Neuronal stem cell (in vitro differentiated cells): ENCODE measurements at regions not wholly inside any gene's neighbourhood (a gene's known extent, or its start where the extent isn't known, plus 50 kb on each side); places are given as distances from the start of the nearest gene placed in this dataset.

Experiments
- DNase-seq: peaks from one replicate; pipeline ENCODE4 v3.0.0-alpha.2; 2013; ENCODE audit warnings: low spot score
- H2AFZ ChIP-seq: one replicate; pipeline ENCODE4 v1.6.1; 2013; ENCODE audit warnings: mild to moderate bottlenecking, low read length, inconsistent platforms
- H2AK5ac ChIP-seq: 2 replicates; pipeline ENCODE4 v1.6.1; 2013; ENCODE audit warnings: low read depth, mild to moderate bottlenecking, inconsistent platforms, low read length, moderate library complexity, mixed read lengths
- H2BK120ac ChIP-seq: 2 replicates; pipeline ENCODE4 v1.6.1; 2013; ENCODE audit warnings: low read depth, mild to moderate bottlenecking, inconsistent platforms, low read length, moderate library complexity, mixed read lengths
- H2BK12ac ChIP-seq: one replicate; pipeline ENCODE4 v1.6.1; 2013; ENCODE audit warnings: low read length, inconsistent platforms
- H2BK15ac ChIP-seq: 2 replicates; pipeline ENCODE4 v1.6.1; 2013; ENCODE audit warnings: mild to moderate bottlenecking, low read length, inconsistent platforms, mixed read lengths
- H2BK5ac ChIP-seq: one replicate; pipeline ENCODE4 v1.6.1; 2013; ENCODE audit warnings: inconsistent platforms, mild to moderate bottlenecking, low read length, moderate library complexity
- H3K14ac ChIP-seq: one replicate; pipeline ENCODE4 v1.6.1; 2013; ENCODE audit warnings: low read length, inconsistent platforms
- H3K18ac ChIP-seq: 2 replicates; pipeline ENCODE4 v1.6.1; 2013; ENCODE audit warnings: low read length, inconsistent platforms
- H3K23ac ChIP-seq: 2 replicates; pipeline ENCODE4 v1.6.1; 2013; ENCODE audit warnings: low read depth, mild to moderate bottlenecking, mixed read lengths, low read length, inconsistent platforms; ENCODE audit not compliant: poor library complexity
- H3K27ac ChIP-seq: replicated peaks from 3 replicates; pipeline ENCODE4 v1.5.1; 2013; ENCODE audit warnings: low read length, inconsistent platforms
- H3K27me3 ChIP-seq, 3 experiments: 2 replicates each; pipeline ENCODE4 v1.6.1; 2013; ENCODE audit warnings: low read length in 3 of 3, mild to moderate bottlenecking in 2 of 3, inconsistent platforms in 1 of 3, low read depth in 1 of 3, mixed read lengths in 1 of 3, moderate library complexity in 1 of 3; ENCODE audit not compliant: control insufficient read depth in 3 of 3, insufficient read depth in 3 of 3
- H3K36me3 ChIP-seq, 2 donors: replicated peaks in 1 of 2; 2 replicates each; pipeline ENCODE4 v1.6.1; 2013; ENCODE audit warnings: low read length in 2 of 2; ENCODE audit not compliant: control insufficient read depth in 2 of 2, insufficient read depth in 2 of 2
- H3K4ac ChIP-seq: 2 replicates; pipeline ENCODE4 v1.6.1; 2013; ENCODE audit warnings: inconsistent platforms, mild to moderate bottlenecking, low read length, moderate library complexity
- H3K4me1 ChIP-seq, 2 donors: 1 replicate in 1 of 2; 2 replicates in 1 of 2; pipeline ENCODE4 v1.6.1; 2013; ENCODE audit warnings: low read length in 2 of 2, low read depth in 1 of 2; ENCODE audit not compliant: control insufficient read depth in 2 of 2, insufficient read depth in 1 of 2
- H3K4me2 ChIP-seq: one replicate; pipeline ENCODE4 v1.6.1; 2013; ENCODE audit warnings: mild to moderate bottlenecking, low read length, inconsistent platforms; ENCODE audit not compliant: insufficient read depth, poor library complexity, severe bottlenecking
- H3K4me3 ChIP-seq, 2 donors: 2 replicates each; pipeline ENCODE4 v1.5.1; 2013; ENCODE audit warnings: low read length in 2 of 2, mild to moderate bottlenecking in 2 of 2, inconsistent platforms in 1 of 2, moderate library complexity in 1 of 2
- H3K79me1 ChIP-seq: one replicate; pipeline ENCODE4 v1.6.1; 2013; ENCODE audit warnings: low read depth, mild to moderate bottlenecking, inconsistent platforms, low read length, moderate library complexity
- H3K9ac ChIP-seq: one replicate; pipeline ENCODE4 v1.6.1; 2013; ENCODE audit warnings: mild to moderate bottlenecking, low read depth, low read length, inconsistent platforms; ENCODE audit not compliant: poor library complexity
- H3K9me3 ChIP-seq, 2 donors: replicated peaks in 1 of 2; 2 replicates each; pipeline versions ENCODE3 to v1.6.1; 2013; ENCODE audit warnings: low read length in 2 of 2, mild to moderate bottlenecking in 2 of 2, inconsistent platforms in 1 of 2, low read depth in 1 of 2, mixed read lengths in 1 of 2, moderate library complexity in 1 of 2; ENCODE audit not compliant: control insufficient read depth in 2 of 2, insufficient read depth in 1 of 2
- H4K8ac ChIP-seq: one replicate; pipeline ENCODE4 v1.6.1; 2013; ENCODE audit warnings: low read depth, mild to moderate bottlenecking, inconsistent platforms, low read length, moderate library complexity
- H4K91ac ChIP-seq: one replicate; pipeline ENCODE4 v1.6.1; 2013; ENCODE audit warnings: low read length, low read depth, mild to moderate bottlenecking, inconsistent platforms; ENCODE audit not compliant: poor library complexity
- WGBS, 2 donors: extraction: QIAGEN DNeasy Blood & Tissue Kit; methylation state at CpG; one replicate each; pipeline ENCODE4 v1.1.7; 2013; ENCODE audit warnings: missing lambda C conversion rate in 2 of 2, mixed read lengths in 1 of 2; ENCODE audit not compliant: insufficient read length in 2 of 2, insufficient replicate concordance in 1 of 2; ENCODE audit errors: extremely low coverage in 2 of 2; 5-methylcytosine and 5-hydroxymethylcytosine counted together

- Histone ChIP-seq H3K14ac (no peak overlapping the region), H2BK12ac (no peak overlapping the region), H3K18ac (peak overlapping the region; percentile 69), H2AFZ (no peak overlapping the region), H3K27me3 (no peaks in the 10 kb centered on the region), H4K91ac (no peak overlapping the region), H2AK5ac (no peak overlapping the region), H2BK120ac (no peak overlapping the region), H4K8ac (no peak overlapping the region), H3K4me1 (no peaks in the 10 kb centered on the region), H2BK5ac (no peak overlapping the region), H2BK15ac (peak overlapping the region; percentile 38), H3K9ac (no peak overlapping the region), H3K9me3 (no peaks in the 10 kb centered on the region), H3K4me2 (no peak overlapping the region), H3K4ac (no peak overlapping the region), H3K27ac (no peak overlapping the region), H3K79me1 (no peaks in the 10 kb centered on the region), H3K4me3 (no peak overlapping the region), H3K23ac (no peak overlapping the region), H3K36me3 (no peaks in the 10 kb centered on the region)
- no CpG with 5 or more reads among the region's 4 CpGs for WGBS, 2 donors
- DNase-seq, result no peak
Measured at GRCh38 chr2:65724752-65725151, 292.4 kb upstream of the SPRED2 start.

DNA sequence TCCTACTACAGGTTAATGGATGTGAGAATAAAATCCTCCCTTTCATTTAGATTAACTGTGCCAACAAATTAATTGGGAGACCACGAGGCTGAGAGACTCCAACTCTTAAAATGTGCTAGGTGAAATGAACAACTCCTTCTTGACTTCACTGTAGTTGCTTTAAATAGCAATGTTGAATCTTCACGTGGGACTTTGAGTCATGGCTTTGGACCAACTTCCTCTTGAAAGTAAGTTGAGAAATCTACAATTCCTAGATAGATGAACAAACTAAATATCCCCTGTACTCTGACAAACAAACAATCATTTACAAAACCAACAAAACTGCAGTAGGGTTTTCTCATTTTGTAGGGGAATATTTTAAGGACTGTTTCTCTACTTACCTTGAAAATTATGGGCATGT, 291.9 kb upstream of the SPRED2 start:
- no peak overlapping the region for H3K23ac ChIP-seq
- no peaks in the 10 kb centered on the region for H3K36me3 ChIP-seq
- no peaks in the 10 kb centered on the region for H3K9me3 ChIP-seq
- H3K14ac ChIP-seq, result no peak overlapping the region
- no peak for DNase-seq
- no peak overlapping the region for H4K8ac ChIP-seq
- no peak overlapping the region for H2AK5ac ChIP-seq
- H2AFZ ChIP-seq, result no peak overlapping the region
- H4K91ac ChIP-seq, result no peak overlapping the region
- no CpG with 5 or more reads among the region's 2 CpGs for WGBS, 2 donors
- no peak overlapping the region for H3K27ac ChIP-seq
- H2BK15ac ChIP-seq, result peak overlapping the region; percentile 38
- no peak overlapping the region for H2BK5ac ChIP-seq
- no peak overlapping the region for H3K18ac ChIP-seq
- no peak overlapping the region for H3K4me3 ChIP-seq
- no peaks in the 10 kb centered on the region for H3K27me3 ChIP-seq
- no peak overlapping the region for H3K4me2 ChIP-seq
- H3K9ac ChIP-seq, result no peak overlapping the region
- no peak overlapping the region for H2BK120ac ChIP-seq
- no peaks in the 10 kb centered on the region for H3K4me1 ChIP-seq
- H3K4ac ChIP-seq, result no peak overlapping the region
- no peak overlapping the region for H2BK12ac ChIP-seq
- no peaks in the 10 kb centered on the region for H3K79me1 ChIP-seq

GRCh38 chr2:65722028-65722778, 289.8 kb upstream of the SPRED2 start:
- Histone ChIP-seq H3K36me3 (no peaks in the 10 kb centered on the region), H2BK120ac (no peak overlapping the region), H3K4me3 (no peak overlapping the region), H3K9me3 (no peaks in the 10 kb centered on the region), H3K4me1 (no peaks in the 10 kb centered on the region), H4K91ac (no peak overlapping the region), H3K18ac (no peak overlapping the region), H2BK5ac (no peak overlapping the region), H3K9ac (no peak overlapping the region), H3K27me3 (no peaks in the 10 kb centered on the region), H3K14ac (no peak overlapping the region), H4K8ac (no peak overlapping the region), H3K23ac (no peak overlapping the region), H3K4me2 (no peak overlapping the region), H2AK5ac (no peak overlapping the region), H2AFZ (no peak overlapping the region), H2BK12ac (no peak overlapping the region), H3K27ac (no peak overlapping the region), H2BK15ac (no peak overlapping the region), H3K4ac (no peak overlapping the region), H3K79me1 (no peaks in the 10 kb centered on the region)
- WGBS, 2 donors, result no CpG with 5 or more reads among the region's 5 CpGs
- peak; percentile 29 for DNase-seq

DNA sequence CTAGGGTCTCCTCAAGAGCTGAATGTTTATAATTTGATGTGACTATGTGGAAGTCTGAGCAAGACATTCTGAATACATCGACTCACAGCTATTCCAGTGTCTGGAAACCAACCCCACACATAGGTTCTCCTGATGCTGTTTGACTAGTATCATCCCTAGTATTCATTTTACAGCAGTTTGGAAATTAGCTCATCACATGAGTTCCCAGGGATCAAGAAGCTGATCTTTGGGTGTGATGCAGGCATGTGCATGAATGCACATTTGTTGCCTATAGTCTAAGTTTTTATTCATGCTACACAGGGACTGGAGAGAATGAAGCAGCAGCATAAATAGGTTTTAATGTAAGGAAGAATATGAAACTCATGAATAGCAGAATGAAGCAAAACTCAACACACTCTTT, 284.3 kb upstream of the SPRED2 start:
- no peak overlapping the region for H2AFZ ChIP-seq
- no peak overlapping the region for H4K91ac ChIP-seq
- DNase-seq, result no peak
- no peaks in the 10 kb centered on the region for H3K27me3 ChIP-seq
- no peak overlapping the region for H3K27ac ChIP-seq
- no peak overlapping the region for H3K14ac ChIP-seq
- H3K9me3 ChIP-seq, result no peaks in the 10 kb centered on the region
- no peak overlapping the region for H2BK120ac ChIP-seq
- no CpG with 5 or more reads among the region's 1 CpG for WGBS, 2 donors
- no peak overlapping the region for H3K9ac ChIP-seq
- no peak overlapping the region for H3K18ac ChIP-seq
- no peak overlapping the region for H2AK5ac ChIP-seq
- no peaks in the 10 kb centered on the region for H3K79me1 ChIP-seq
- no peak overlapping the region for H3K4ac ChIP-seq
- no peak overlapping the region for H3K23ac ChIP-seq
- no peaks in the 10 kb centered on the region for H3K4me1 ChIP-seq
- H3K4me2 ChIP-seq, result no peak overlapping the region
- H2BK12ac ChIP-seq, result no peak overlapping the region
- no peaks in the 10 kb centered on the region for H3K36me3 ChIP-seq
- H2BK15ac ChIP-seq, result no peak overlapping the region
- H3K4me3 ChIP-seq, result no peak overlapping the region
- no peak overlapping the region for H4K8ac ChIP-seq
- no peak overlapping the region for H2BK5ac ChIP-seq
